ENCODE measurements at regions not wholly inside any gene's neighbourhood (a gene's known extent, or its start where the extent isn't known, plus 50 kb on each side); places are given as distances from the start of the nearest gene placed in this dataset.

DNA sequence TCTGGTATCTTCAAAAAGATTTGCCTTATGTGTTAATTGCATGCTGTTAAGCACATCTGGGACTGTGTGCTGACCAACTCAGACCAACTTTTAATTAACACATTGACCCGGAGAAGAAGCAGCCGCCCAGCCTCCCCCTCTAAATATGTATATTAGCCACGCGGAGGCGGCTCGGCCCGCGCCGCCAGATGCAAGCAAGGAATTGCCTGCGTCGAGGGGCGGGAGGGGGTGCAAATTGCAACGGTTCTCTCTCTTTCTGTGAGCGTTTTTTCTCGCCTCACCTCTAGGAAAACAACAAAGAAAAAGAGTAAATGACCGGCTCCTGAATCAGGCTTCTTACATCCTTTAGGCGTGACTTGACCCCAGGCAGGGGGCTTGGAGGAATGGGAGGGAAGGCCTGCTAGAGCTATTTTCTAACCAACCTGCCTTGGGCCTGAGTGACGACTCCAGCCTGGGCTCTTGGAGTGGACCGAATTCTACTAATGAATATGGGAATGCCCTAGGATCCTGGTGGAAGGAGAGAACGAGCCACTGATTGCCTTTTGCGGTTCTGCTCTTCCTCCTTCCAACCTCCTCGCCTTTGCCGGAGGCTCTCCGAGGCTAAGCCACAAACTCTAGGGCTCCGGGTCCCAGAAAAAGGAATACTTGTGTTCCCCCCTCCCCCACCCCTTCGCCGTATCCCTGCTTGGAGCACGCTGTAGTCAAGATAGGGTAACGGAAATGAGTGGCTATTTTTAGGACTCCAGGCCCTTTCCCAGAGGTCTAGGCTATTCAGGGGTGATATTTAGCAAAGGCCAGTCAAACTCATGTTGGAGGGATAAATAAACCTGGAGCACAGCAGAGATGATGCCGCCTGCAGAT, 417.0 kb upstream of the ESRRG start:
- Histone ChIP-seq H3K9me3 (ENCODE audit: control insufficient read depth, insufficient read depth, low read length) (peaks cover 18% of the 10 kb centered on the region; the same call in 1 of the 2 replicates), H3K9me2 (replicated peaks; ENCODE audit: control insufficient read depth, low read length) (no peaks in the 10 kb centered on the region), H3K27me3 (ENCODE audit: control insufficient read depth, low read length) (no peaks in the 10 kb centered on the region), H3K4me2 (ENCODE audit: low read length) (no peak overlapping the region), H3F3A (ENCODE audit: control insufficient read depth, insufficient read depth) (no peaks in the 10 kb centered on the region), H4K20me1 (ENCODE audit: control insufficient read depth, insufficient read depth, low read depth, low read length) (no peaks in the 10 kb centered on the region), H3K4me3 (ENCODE audit: low read length) (no peak overlapping the region), H3K36me3 (ENCODE audit: control insufficient read depth, low read length) (no peaks in the 10 kb centered on the region), H3K27ac (ENCODE audit: low read depth, low read length) (no peak overlapping the region), H3K79me2 (ENCODE audit: control insufficient read depth, low read length) (no peaks in the 10 kb centered on the region), H3K4me1 (ENCODE audit: control insufficient read depth, low read length) (no peaks in the 10 kb centered on the region)
- no peak for TF ChIP-seq CTCF (IDR thresholded peaks at IDR 0.05; ENCODE audit: low read depth, low read length, poor library complexity, severe bottlenecking)
- TF ChIP-seq EZH2phosphoT487 (IDR thresholded peaks at IDR 0.05; ENCODE audit: borderline replicate concordance, low read length), result no peak

DNA sequence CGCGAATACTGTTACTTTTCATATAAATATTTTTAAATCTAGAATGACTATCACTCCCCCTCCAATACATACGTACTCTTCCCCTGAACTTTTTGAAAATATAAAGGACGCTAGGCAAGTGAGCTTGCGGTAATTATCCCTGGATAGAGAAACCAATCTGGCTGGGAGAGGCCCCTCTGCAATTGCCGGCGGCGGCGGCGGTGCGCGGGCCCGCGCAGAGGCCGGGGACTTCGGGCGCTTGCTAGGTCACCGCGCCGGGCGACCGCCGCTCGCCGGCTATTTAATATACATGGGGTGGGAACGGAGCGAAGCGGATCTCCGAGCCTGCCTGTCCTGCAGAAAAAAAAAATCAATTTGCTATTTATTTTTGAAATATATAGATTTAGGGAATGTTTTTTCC, 416.3 kb upstream of the ESRRG start:
- Histone ChIP-seq H4K20me1 (ENCODE audit: control insufficient read depth, insufficient read depth, low read depth, low read length) (no peaks in the 10 kb centered on the region), H3K36me3 (ENCODE audit: control insufficient read depth, low read length) (no peaks in the 10 kb centered on the region), H3K27me3 (ENCODE audit: control insufficient read depth, low read length) (no peaks in the 10 kb centered on the region), H3K4me2 (ENCODE audit: low read length) (no peak overlapping the region), H3K9me3 (ENCODE audit: control insufficient read depth, insufficient read depth, low read length) (peaks cover 20% of the 10 kb centered on the region; the same call in 1 of the 2 replicates), H3K9me2 (replicated peaks; ENCODE audit: control insufficient read depth, low read length) (no peaks in the 10 kb centered on the region), H3K27ac (ENCODE audit: low read depth, low read length) (no peak overlapping the region), H3K4me1 (ENCODE audit: control insufficient read depth, low read length) (no peaks in the 10 kb centered on the region), H3K4me3 (ENCODE audit: low read length) (no peak overlapping the region), H3F3A (ENCODE audit: control insufficient read depth, insufficient read depth) (no peaks in the 10 kb centered on the region), H3K79me2 (ENCODE audit: control insufficient read depth, low read length) (no peaks in the 10 kb centered on the region)
- TF ChIP-seq CTCF (IDR thresholded peaks at IDR 0.05; ENCODE audit: low read depth, low read length, poor library complexity, severe bottlenecking), result no peak
- no peak for TF ChIP-seq EZH2phosphoT487 (IDR thresholded peaks at IDR 0.05; ENCODE audit: borderline replicate concordance, low read length)

DNA sequence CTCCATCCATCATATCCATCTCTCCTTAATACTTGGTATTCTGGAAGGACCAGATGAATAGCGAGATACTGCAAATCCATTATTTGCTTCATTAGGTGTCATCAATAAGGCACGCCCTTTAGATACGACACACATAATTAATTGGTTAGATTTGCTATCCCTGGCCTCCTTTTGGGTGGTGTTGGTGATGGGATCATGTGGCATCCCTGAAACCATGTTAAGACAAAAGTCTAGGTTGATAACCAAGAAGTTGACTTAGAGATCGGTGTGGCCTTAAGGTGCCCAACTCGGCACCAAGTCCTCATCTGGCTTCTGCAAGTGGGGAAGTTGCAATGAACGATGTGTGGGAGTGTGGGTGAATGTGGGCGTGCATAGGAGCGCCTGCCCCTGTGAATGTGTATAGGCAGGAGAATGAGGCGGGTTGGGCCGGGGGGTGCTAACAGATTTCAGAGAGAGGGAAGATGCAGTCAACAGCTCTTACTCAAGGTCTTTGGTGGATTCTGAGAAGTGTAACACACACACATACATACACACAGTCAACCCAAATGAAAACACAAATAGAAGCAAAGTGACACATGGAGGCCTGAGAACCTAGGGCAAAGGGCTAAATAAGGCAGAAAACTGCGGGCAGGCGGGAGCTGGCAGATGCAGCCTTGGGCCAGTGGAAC, 415.7 kb upstream of the ESRRG start:
- H3K9me3 ChIP-seq (ENCODE audit: control insufficient read depth, insufficient read depth, low read length), result peaks cover 24% of the 10 kb centered on the region; the same call in 1 of the 2 replicates
- no peak overlapping the region for H3K4me3 ChIP-seq (ENCODE audit: low read length)
- no peaks in the 10 kb centered on the region for H3K9me2 ChIP-seq (replicated peaks; ENCODE audit: control insufficient read depth, low read length)
- no peaks in the 10 kb centered on the region for H3K4me1 ChIP-seq (ENCODE audit: control insufficient read depth, low read length)
- H3F3A ChIP-seq (ENCODE audit: control insufficient read depth, insufficient read depth), result no peaks in the 10 kb centered on the region
- TF ChIP-seq EZH2phosphoT487 (IDR thresholded peaks at IDR 0.05; ENCODE audit: borderline replicate concordance, low read length) (no peak), CTCF (IDR thresholded peaks at IDR 0.05; ENCODE audit: low read depth, low read length, poor library complexity, severe bottlenecking) (no peak)
- no peaks in the 10 kb centered on the region for H3K36me3 ChIP-seq (ENCODE audit: control insufficient read depth, low read length)
- no peaks in the 10 kb centered on the region for H3K27me3 ChIP-seq (ENCODE audit: control insufficient read depth, low read length)
- H3K27ac ChIP-seq (ENCODE audit: low read depth, low read length), result no peak overlapping the region
- no peaks in the 10 kb centered on the region for H3K79me2 ChIP-seq (ENCODE audit: control insufficient read depth, low read length)
- no peaks in the 10 kb centered on the region for H4K20me1 ChIP-seq (ENCODE audit: control insufficient read depth, insufficient read depth, low read depth, low read length)
- H3K4me2 ChIP-seq (ENCODE audit: low read length), result no peak overlapping the region

Measured in DOHH2 (cell line).